A673 (cell line): ENCODE measurements at regions not wholly inside any gene's neighbourhood (a gene's known extent, or its start where the extent isn't known, plus 50 kb on each side); places are given as distances from the start of the nearest gene placed in this dataset.

Source experiments
- BruUV-seq: library from RNA; stranded (reverse); fragments of 400-500 nt; replicated peaks from 2 replicates; lab custom pipeline; 2021; lab: Mats Ljungman, UMichigan
- CTCF ChIA-PET: fragments of 300-600 bp; sonication (Branson Sonifier 250); formaldehyde crosslinking; loops from one replicate; lab custom pipeline; 2022; ENCODE audit warnings: antibody characterized with exemption; lab: Charles Lee
- POLR2A ChIA-PET: fragments of 300-600 bp; sonication (Branson Sonifier 250); formaldehyde crosslinking; loops from one replicate; lab custom pipeline; 2022; ENCODE audit warnings: antibody characterized with exemption; ENCODE audit not compliant: low non-redundant PET; lab: Charles Lee
- DNase-seq: peaks from one replicate; pipeline ENCODE4 v3.0.0-alpha.2; 2015; ENCODE audit warnings: low spot score
- H3K27ac ChIP-seq: fragments of 200-600 bp; sonication (generic); 2 replicates; pipeline ENCODE4 v1.5.1; 2016; ENCODE audit warnings: mixed run types, low read depth, mild to moderate bottlenecking, mixed read lengths, antibody characterized with exemption, low read length; ENCODE audit not compliant: poor library complexity, severe bottlenecking
- H3K27me3 ChIP-seq: fragments of 200-600 bp; sonication (generic); replicated peaks from 2 replicates; pipeline ENCODE4 v1.6.1; 2017; ENCODE audit warnings: mixed run types, low read depth, mild to moderate bottlenecking, mixed read lengths, antibody characterized with exemption, low read length; ENCODE audit not compliant: insufficient read depth, poor library complexity
- H3K36me3 ChIP-seq: fragments of 200-600 bp; sonication (generic); 2 replicates; pipeline ENCODE4 v1.6.1; 2016; ENCODE audit warnings: mixed run types, mild to moderate bottlenecking, mixed read lengths, antibody characterized with exemption, low read length; ENCODE audit not compliant: insufficient read depth, poor library complexity, severe bottlenecking
- H3K4me1 ChIP-seq: fragments of 200-600 bp; sonication (generic); 2 replicates; pipeline ENCODE4 v1.6.1; 2017; ENCODE audit warnings: mixed run types, mild to moderate bottlenecking, mixed read lengths, antibody characterized with exemption, low read length; ENCODE audit not compliant: insufficient read depth, poor library complexity, severe bottlenecking
- H3K4me3 ChIP-seq: fragments of 200-600 bp; sonication (generic); 2 replicates; pipeline ENCODE4 v1.5.1; 2016; ENCODE audit warnings: low read depth, mixed run types, mild to moderate bottlenecking, mixed read lengths, low read length; ENCODE audit not compliant: poor library complexity, severe bottlenecking
- H3K9me3 ChIP-seq: fragments of 200-600 bp; sonication (generic); 2 replicates; pipeline ENCODE4 v1.6.1; 2016; ENCODE audit warnings: mixed run types, low read depth, mild to moderate bottlenecking, mixed read lengths, antibody characterized with exemption, low read length; ENCODE audit not compliant: poor library complexity, severe bottlenecking
- EZH2 ChIP-seq: fragments of 200-600 bp; sonication (generic); IDR thresholded peaks from 2 replicates; pipeline ENCODE4 v1.6.1; 2017; ENCODE audit warnings: borderline replicate concordance, low read depth, mild to moderate bottlenecking, mixed read lengths, antibody characterized with exemption, low read length; ENCODE audit not compliant: poor library complexity, severe bottlenecking
- intact Hi-C: fragments of 100-400 bp; cut with micrococcal nuclease; formaldehyde crosslinking; loops from one replicate; pipeline ENCODE4 v1.10.0; 2022; ENCODE audit not compliant: unreplicated experiment
- TF ChIP-seq, protein P1 (sequence below): fragments of 300-800, 200-600 bp; sonication (generic); conservative IDR thresholded peaks from 2 replicates; pipeline ENCODE4 v1.5.1; 2017; ENCODE audit warnings: low read depth, mild to moderate bottlenecking, antibody characterized with exemption, low read length, moderate library complexity, mixed read lengths

DNA sequence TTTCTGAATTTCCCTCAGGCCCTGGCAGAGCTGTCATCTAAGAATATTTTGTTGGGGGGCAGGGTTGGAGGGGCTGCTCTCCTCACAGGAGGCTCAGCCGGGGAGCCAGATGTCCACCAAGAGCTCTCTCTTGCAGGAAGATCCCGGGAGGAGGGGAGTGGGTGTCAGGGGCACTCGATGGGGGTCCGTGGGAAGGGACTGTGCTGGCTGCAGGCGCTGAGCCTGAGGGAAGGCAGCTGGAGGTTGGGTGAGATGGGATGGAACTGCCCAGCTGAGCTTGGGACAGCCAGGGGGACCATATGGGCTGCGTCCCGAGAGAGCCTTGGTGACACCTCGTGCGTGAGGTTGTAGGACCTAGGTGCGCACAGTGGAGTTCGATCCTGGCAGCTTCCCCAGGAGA lies 111.2 kb upstream of the GSE1 start:
- TF ChIP-seq EZH2 = no peak
- TF ChIP-seq, protein P1, sequence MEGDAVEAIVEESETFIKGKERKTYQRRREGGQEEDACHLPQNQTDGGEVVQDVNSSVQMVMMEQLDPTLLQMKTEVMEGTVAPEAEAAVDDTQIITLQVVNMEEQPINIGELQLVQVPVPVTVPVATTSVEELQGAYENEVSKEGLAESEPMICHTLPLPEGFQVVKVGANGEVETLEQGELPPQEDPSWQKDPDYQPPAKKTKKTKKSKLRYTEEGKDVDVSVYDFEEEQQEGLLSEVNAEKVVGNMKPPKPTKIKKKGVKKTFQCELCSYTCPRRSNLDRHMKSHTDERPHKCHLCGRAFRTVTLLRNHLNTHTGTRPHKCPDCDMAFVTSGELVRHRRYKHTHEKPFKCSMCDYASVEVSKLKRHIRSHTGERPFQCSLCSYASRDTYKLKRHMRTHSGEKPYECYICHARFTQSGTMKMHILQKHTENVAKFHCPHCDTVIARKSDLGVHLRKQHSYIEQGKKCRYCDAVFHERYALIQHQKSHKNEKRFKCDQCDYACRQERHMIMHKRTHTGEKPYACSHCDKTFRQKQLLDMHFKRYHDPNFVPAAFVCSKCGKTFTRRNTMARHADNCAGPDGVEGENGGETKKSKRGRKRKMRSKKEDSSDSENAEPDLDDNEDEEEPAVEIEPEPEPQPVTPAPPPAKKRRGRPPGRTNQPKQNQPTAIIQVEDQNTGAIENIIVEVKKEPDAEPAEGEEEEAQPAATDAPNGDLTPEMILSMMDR = no peak
- ChIA-PET CTCF (no interaction called here), POLR2A (no interaction called here)
- Histone ChIP-seq H3K27me3 (no peaks in the 10 kb centered on the region), H3K27ac (no peak overlapping the region), H3K4me1 (no peaks in the 10 kb centered on the region), H3K36me3 (no peaks in the 10 kb centered on the region), H3K9me3 (no peaks in the 10 kb centered on the region), H3K4me3 (no peak overlapping the region)
- no TSS peak for BruUV-seq
- intact Hi-C loops = no loop called here
- DNase-seq = no peak

DNA sequence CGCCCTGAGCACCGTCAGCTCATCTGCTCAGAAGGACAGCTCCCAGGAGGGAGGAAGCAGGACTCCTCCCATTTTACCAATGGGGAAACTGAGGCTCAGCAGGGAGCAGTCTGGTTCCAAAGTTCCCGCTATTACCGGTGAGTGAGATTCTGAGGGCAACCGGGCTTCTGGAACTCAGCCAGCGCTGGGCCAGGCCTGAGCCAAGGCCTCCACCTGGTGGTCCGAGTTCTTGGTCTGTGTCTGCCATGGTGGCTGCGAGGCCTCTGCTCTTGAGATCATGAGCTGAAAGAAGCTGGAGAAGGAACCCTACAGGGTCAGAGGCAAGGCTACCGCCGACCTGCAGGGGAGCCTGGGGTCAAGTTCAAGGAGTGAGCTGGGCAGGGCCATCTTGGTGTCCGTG lies 110.8 kb upstream of the GSE1 start:
- no TSS peak for BruUV-seq
- TF ChIP-seq EZH2 = no peak
- TF ChIP-seq, protein P1 = no peak
- DNase-seq = no peak
- no peak overlapping the region for H3K27ac ChIP-seq
- no peak overlapping the region for H3K4me3 ChIP-seq
- intact Hi-C loops = no loop called here
- ChIA-PET CTCF (no interaction called here), POLR2A (no interaction called here)
- no peaks in the 10 kb centered on the region for H3K9me3 ChIP-seq
- H3K27me3 ChIP-seq = no peaks in the 10 kb centered on the region
- no peaks in the 10 kb centered on the region for H3K36me3 ChIP-seq
- H3K4me1 ChIP-seq = no peaks in the 10 kb centered on the region

DNA sequence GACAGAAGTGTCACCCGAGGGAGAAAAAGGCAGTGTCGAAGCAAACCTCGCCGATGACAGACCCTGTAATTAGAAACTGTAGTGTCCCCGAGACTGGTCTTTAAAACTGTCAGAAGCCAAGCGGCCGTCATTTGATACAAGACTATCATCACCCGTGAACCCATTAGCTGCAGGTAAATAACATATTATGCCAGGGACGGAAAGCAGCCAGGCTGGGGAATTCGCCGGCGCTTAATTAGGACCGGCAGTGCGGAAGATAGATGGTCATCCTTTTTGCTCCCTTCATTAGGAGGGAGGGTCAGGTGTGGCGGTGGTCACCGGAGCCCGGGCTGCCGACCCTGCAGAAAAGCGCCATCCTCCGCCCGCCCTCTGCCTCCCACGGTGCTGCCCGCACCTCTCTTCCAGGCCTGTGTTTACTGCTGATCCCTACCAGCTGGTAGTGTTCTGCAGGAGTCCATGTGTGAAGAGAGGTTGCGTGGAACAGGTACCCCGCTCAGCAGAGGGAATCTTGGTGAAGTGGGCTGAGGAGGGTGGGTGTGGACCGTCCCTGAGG lies 109.4 kb upstream of the GSE1 start:
- no peaks in the 10 kb centered on the region for H3K9me3 ChIP-seq
- no peak for DNase-seq
- intact Hi-C loops = no loop called here
- H3K27me3 ChIP-seq = no peaks in the 10 kb centered on the region
- no peaks in the 10 kb centered on the region for H3K4me1 ChIP-seq
- no peak overlapping the region for H3K27ac ChIP-seq
- ChIA-PET CTCF (no interaction called here), POLR2A (no interaction called here)
- no peaks in the 10 kb centered on the region for H3K36me3 ChIP-seq
- H3K4me3 ChIP-seq = no peak overlapping the region
- TF ChIP-seq, protein P1 = no peak
- TF ChIP-seq EZH2 = no peak
- no TSS peak for BruUV-seq
